HCT116 (cell line): ENCODE measurements at regions not wholly inside any gene's neighbourhood (a gene's known extent, or its start where the extent isn't known, plus 50 kb on each side); places are given as distances from the start of the nearest gene placed in this dataset.

Experiments
- CTCF ChIP-seq, 3 experiments: fragments of 200-600 bp in 1 of 3; sonication (generic) in 1 of 3; IDR thresholded peaks in 2 of 3; conservative IDR thresholded peaks in 1 of 3; 2 replicates each; pipeline ENCODE4 v1.5.1; 2012 to 2017; ENCODE audit warnings: low read depth in 2 of 3, low read length in 2 of 3, antibody characterized with exemption in 1 of 3, borderline replicate concordance in 1 of 3, control low read depth in 1 of 3, mild to moderate bottlenecking in 1 of 3, mixed read lengths in 1 of 3, mixed run types in 1 of 3, moderate library complexity in 1 of 3; ENCODE audit not compliant: insufficient read depth in 1 of 3
- EGR1 ChIP-seq: IDR thresholded peaks from 2 replicates; pipeline ENCODE4 v1.6.1; 2012; ENCODE audit warnings: low read depth
- EZH2phosphoT487 ChIP-seq: fragments of 200-600 bp; IDR thresholded peaks from 2 replicates; pipeline ENCODE4 v1.6.1; 2018; ENCODE audit warnings: antibody characterized with exemption, borderline replicate concordance
- MAX ChIP-seq: IDR thresholded peaks from 2 replicates; pipeline ENCODE4 v1.6.1; 2012
- REST ChIP-seq: IDR thresholded peaks from 2 replicates; pipeline ENCODE4 v1.6.1; 2012; ENCODE audit warnings: low read depth
- SP1 ChIP-seq: IDR thresholded peaks from 2 replicates; pipeline ENCODE4 v1.6.1; 2012; ENCODE audit warnings: low read depth
- ZBTB33 ChIP-seq: IDR thresholded peaks from 2 replicates; pipeline ENCODE4 v1.6.1; 2011; ENCODE audit warnings: mild to moderate bottlenecking, low read length, moderate library complexity; ENCODE audit not compliant: insufficient replicate concordance; ENCODE audit errors: extremely low read depth
- ZFX ChIP-seq: fragments of 450-650 bp; IDR thresholded peaks from 2 replicates; pipeline ENCODE4 v1.6.1; 2017

GRCh38 chr5:50934343-50934742, 267.9 kb downstream of the PARP8 start:
- TF ChIP-seq ZFX (no peak), CTCF (IDR thresholded peaks at IDR 0.05 in 2 of 3, conservative IDR thresholded peaks at IDR 0.05 in 1 of 3; ENCODE audit: borderline replicate concordance in 1 of 3, insufficient read depth in 1 of 3, low read depth in 2 of 3, low read length in 2 of 3) (no peak), REST (no peak), SP1 (no peak), MAX (no peak), EZH2phosphoT487 (no peak), ZBTB33 (no peak), EGR1 (no peak)
